SKM-1 treated with dmso at 0.1 percent for 144 hours (cell line): ENCODE measurements at regions not wholly inside any gene's neighbourhood (a gene's known extent, or its start where the extent isn't known, plus 50 kb on each side); places are given as distances from the start of the nearest gene placed in this dataset.
"Not testable (repeated sequence)": the region's sequence is repeated elsewhere in the genome, so short reads cannot be mapped to it uniquely, and the experiment has no call there.

Source experiments
- DNase-seq: peaks from one replicate; lab custom pipeline; 2025; ENCODE audit not compliant: unreplicated experiment; lab: John Stamatoyannopoulos, UW

DNA sequence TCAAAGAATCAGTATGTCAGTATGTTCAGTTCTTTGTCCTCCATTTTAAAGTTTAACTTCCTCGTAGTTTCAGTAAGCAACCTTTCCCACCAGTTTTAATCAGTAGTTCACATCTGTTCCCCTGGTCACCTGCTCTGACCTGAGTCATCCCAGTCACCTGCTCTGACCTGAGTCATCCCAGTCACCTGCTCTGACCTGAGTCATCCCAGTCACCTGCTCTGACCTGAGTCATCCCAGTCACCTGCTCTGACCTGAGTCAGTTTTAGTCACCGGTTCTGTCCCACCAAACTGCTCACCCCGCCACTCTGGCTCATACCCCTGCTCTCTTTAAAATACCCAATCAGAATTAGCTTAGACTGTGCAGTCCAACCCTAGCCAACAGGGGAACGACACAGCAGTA, 180.1 kb upstream of the CNTN6 start:
- DNase-seq: not testable (repeated sequence)

DNA sequence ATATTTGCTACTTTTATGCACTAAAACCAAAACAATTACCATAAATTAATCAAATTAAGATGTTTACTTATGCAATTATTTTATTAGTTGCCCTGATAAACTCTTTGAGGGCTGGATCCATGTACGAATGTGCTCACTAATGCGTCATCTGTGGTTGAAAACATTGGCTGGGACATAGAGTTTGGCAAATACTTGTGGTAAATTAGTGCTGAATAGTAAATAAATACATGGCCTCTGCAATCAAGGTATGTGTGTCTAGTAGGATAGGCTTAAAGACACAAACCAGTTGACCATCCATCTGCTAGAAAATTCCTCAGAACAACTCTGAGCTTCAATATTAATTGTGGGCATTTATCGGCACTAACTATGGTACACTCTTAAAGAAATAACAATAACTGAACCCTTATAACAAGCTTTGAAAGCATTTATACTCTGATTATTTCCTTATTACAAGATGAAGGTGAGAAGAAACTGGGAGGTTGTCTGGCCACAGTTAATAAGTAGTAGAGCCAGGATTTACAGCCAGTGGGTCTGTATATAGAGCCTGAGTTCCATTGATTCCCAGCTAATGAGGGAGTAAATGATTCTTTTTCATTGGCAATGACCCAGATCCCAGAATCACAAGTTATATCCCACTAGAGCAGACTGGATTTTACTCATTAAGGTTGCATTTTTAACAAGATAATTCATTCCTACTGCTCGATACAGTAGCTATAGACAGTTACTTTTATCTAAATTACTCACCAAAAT, 169.5 kb upstream of the CNTN6 start:
- DNase-seq: no peak

DNA sequence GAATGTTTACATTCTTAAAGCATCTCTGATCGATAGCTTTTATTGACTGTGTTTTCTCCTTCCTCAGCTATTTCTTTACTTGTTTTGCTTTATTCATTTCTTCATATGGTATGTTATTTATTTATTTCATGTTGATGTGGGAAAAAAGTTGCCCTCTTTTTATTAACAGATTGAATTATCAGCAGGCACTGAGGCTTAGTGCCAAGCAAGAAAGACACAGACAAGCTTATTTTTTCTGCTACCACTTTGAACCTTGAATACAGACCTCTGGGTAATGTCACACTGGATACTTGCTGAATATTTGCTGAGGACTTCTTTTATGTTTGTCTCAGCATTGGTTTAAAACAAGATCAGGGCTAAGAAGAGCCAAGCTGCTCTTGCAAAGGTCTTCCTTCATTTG, 162.0 kb upstream of the CNTN6 start:
- DNase-seq: no peak

DNA sequence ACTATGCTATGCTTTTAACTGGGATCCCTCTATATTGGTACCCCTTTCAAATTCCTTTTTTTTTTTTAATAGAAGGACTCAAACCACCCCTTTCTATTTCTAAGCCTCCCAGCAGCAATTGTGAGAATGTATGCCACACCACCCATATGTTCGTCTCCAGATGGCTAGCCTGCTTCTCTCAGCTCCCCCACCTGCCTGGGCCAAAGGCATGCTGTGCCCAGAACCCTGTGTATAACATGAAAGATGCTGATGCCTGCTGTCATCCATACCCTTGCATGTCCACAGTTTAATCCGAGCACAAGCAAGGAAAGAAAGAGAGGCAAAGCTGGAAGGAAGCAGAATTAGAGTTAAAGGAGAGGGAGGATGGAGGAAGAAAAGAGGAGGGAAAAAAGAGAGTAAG, 159.5 kb upstream of the CNTN6 start:
- no peak for DNase-seq

DNA sequence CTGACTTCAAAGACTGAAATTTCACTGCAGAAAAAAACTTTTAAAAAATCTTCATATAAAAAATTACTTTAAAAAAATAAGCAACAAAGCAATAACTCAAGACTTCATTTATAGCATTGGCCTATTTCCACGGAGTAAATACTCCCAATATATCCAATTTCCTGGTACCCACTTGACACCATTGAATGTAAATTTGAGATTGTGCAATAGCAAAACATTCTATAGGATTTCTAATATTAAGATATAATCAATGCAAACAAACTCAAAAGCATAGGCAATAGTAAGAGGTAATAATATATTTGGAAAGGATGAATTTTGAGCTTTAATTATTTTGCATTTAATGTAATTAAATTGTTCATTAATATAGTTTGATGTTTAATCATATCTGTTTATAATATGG, 148.0 kb upstream of the CNTN6 start:
- DNase-seq: no peak

DNA sequence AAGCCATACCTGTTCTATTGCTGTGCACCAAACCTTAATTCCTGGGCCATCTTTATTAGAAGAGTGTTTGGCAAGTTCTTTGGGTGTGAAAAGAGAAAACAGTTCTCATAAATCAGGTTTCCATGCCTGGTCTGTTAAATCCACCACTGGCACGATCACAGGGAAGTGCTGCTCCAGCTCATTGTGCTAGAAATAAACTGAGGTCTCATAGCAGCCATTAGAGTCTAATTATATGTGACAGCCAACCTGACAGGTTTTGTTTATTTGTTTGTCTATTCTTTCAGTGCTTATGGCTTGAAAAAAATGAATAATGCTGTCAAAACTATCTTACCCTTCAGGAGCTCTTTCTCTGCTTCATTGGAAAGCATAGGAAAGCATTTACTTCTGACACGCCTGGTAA, 147.1 kb upstream of the CNTN6 start:
- no peak for DNase-seq

DNA sequence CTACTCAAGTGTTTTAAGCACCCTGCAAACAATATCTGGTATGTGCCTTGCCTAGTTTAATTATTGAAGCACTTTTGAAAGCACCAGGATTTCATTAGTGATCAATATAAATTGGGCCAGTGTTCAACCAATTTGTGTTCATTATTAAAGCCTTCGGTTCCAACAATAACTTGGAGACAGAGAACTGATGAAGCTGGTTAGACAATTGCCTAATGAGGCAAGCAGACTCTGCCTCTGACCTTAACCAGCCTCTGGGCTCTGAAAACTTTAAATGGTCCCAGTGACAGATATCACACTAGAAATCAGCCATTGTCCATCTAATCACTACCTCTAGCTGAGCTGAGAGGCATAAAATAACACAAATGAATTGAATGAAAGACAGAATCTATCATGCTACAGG, 139.9 kb upstream of the CNTN6 start:
- DNase-seq: no peak

DNA sequence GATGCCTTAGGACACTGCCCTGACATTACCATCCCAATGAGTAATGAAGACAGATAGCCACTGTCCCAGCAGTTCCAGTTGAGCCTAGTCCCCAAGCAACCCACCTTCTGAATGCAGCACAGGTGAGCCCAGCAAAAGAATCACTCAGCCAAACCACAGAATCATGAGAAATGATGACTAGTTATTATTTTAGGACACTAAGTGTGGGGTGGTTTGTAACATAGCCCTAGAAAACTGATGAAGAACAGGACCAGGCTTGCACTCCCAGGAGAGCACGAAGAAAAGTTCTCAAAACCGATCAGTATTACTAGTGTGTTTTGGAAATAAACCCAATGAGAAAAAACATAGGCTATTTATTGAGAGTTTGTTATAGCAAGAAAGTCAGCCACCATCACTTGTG, 129.6 kb upstream of the CNTN6 start:
- DNase-seq: no peak

DNA sequence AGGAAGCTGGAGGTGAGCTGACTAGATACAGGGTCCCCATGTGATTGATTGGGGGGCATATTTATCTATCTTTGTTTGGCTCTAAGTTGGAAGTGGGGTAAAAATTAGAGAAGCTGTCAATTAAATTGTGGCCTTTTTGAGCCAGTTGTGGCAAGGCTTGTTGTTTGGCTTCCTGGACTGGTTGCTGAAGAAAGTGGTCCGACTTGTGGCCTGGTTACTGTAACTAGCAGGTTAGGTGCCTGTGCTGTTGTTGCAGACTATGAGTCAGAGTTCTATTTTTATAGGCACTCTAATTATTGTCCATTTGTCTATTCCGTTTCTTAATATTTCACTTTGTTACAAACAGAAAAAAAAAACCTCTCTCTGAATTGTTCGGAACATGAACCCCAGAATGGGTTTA, 129.1 kb upstream of the CNTN6 start:
- no peak for DNase-seq

DNA sequence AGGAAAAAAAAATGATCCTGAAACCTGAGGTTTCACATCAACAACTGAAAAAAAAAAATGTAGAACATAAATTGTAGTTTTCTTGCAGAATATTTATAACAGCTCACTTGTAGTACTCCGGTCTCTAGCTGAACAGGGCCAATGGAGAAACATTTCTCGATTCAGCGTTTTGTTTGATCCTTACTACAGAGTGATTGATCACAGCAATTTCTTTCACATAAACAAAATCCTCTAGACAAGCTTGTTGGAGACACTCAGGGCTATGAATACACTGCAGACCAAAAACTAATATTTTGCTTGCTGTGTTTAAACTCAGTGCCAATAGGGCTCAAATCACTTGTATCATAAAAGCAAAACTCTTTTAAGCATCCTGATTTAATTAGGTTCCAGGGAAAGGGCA, 127.0 kb upstream of the CNTN6 start:
- no peak for DNase-seq

DNA sequence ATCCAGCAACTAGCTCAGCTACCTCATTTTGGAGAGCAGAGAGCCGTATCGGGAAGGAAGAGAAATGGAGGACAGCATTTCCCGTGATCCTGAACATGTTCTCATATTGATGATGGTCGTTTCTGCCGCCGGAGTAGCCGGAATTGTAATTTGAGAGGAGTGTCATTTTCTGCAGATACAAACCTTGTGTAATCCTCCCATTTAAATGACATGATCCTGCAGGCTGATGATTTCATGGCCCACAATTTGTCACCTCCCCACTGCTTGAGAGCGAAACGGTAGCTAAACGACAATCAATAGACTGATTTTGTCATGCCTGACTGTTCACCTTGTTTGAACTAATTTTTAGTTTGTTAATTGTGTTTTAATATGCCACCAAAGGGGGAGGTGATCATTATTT, 126.5 kb upstream of the CNTN6 start:
- no peak for DNase-seq

DNA sequence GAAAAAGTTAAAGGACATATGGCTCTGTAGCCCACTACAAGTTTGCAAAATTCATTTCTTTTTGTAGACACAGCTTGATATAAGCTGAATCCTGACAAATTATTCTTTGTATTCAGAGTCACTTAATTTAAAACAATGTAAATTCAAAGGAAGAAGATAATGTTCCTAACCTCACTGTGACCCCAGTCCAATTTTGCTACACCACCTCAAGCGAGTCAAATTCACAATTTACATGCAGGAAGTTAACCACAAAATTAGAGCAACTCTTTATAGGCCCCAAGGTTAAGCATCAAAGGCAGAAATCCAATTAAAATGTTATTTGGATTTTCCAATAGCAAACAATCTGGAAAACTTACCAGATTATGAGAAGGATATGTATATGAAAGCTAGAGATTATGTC, 119.5 kb upstream of the CNTN6 start:
- DNase-seq: no peak

DNA sequence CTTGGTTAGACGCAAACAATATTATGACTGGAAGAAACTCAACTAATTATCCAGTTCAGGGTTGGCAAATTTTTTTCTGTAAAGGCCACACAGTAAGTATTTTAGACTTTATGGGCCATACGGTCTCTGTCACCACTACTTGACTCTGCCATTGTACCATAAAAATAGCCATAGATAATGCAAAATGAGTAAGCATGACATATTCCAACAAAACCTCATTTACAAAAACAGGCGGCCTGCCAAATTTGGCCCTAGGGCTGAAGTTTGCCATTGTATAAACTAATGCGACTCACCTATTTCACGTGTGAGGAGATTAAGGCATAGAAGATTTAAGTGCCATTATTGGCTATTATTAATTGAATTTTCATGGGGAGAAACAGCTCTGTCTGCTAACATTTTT, 116.8 kb upstream of the CNTN6 start:
- DNase-seq: no peak

DNA sequence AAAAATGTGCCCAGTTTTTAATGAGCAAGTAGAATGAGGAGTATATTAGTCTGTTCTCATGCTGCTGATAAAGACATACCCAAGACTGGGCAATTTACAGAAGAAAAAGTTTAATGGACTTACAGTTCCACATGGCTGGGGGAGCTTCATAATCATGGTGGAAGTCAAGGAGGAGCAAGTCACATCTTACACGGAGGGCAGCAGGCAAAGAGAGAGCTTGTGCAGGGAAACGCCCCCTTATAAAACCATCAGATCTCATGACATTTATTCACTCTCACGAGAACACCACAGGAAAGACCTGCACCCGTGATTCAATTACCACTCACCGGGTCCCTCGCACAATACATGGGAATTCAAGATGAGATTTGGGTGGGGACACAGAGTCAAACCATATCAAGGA, 111.7 kb upstream of the CNTN6 start:
- no peak for DNase-seq

DNA sequence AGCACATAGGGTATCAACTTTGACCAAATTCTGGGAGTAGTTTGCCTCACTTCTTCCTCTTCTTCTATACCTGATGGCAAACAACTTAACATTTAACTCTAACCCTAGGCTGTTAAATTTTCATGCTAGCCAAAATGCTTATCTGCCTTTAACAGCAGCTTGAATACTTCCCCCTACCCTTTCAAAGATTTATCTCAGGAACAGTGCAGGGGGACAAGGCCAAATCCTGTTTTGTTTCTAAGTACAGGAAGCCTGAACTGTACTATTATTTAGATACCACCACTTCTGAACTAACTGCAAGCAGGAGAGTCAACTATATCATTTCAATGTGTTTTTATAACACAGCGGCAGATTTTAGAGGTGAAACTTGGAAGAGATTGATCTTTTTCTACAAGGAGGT, 104.0 kb upstream of the CNTN6 start:
- DNase-seq: no peak

DNA sequence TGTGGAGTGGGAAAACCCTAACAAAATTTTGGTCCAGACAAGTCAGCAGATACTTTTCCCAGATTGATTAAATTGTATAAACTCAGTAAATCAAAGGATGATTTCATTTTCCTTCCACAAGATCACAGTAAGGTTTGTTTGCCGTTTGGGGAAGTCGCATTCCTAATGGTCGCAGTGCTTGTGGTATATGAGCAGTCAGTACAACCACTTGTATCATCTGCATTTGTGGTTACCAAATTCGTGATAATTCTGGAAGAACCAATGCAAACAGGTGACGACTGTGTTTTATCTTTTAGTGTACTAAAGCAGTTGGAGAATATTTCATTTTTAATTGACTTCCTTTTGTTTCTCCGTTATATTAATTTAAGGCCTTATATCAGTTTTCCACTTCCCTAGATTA, 100.0 kb upstream of the CNTN6 start:
- no peak for DNase-seq

DNA sequence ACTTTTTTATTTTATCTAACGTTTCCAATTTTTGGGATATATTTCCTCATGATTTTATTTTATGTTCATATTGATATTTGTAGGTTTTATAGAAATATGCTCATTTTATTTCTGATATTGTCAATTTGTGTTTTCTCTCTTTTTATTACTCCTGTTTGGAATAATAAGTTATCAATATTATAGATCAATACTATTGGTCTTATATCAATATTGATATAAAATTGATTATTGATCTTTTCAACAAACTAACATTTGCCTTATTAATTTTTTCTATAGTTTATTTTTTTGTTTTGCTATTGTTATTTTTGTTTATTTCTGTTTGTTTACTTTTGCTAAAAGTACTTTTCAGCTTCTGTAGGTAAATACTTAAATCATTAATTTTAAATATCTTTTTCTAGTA, 90.8 kb upstream of the CNTN6 start:
- DNase-seq: no peak

DNA sequence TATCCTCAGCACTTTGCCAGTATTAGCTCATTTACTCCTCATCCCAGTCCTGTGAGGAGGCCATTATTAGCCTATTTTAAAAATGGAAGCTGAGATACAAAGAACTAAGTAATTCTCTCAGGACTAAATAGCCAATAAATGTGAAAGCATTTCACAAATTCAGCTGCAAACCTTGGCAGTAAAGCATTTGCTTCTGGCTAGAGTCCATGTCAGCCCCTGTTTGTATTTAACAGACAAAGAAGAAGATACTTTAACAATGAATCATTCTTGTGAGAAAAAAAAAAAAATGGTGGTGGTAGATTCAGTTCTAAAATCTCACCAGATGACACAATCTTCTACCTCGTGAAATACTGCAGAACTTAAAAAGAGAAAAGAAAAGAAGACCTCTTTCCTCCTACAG, 85.0 kb upstream of the CNTN6 start:
- no peak for DNase-seq

DNA sequence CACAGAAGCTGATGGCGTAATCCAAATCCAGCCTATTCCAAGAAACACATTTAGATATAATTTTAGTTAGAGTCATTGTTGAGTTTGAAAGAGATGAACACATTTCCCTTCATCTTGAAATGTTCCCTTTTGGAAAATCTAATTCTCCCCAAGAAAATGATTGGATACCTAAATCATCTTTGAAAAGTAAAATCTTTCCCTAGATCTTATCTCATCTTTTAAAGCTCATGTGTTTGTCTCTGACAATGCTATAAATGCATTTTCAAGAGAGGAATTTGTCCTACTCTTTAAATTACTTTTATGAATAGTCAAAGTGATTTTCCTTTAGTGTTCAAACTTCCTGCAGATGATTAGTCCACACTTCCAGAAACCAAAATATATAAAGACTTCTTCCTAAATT, 82.6 kb upstream of the CNTN6 start:
- DNase-seq: no peak

DNA sequence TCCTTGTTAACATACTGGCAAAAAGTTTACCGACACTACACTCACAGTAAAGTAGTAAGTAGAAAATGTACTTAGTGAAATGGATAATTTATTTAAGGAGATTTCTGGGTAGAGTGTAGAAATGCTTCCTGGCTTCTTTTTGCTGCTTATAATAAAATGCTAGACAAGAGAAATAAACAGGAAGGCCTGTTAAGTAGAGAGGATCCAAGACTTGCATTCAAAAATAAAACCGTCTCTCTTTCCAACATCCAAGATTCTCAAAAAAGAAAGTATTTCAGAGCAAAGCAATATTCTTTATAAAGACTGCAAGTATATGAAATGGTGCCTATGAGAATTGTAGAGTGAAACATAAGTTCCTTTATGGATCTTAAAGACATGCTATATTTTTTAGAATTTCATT, 77.0 kb upstream of the CNTN6 start:
- no peak for DNase-seq

DNA sequence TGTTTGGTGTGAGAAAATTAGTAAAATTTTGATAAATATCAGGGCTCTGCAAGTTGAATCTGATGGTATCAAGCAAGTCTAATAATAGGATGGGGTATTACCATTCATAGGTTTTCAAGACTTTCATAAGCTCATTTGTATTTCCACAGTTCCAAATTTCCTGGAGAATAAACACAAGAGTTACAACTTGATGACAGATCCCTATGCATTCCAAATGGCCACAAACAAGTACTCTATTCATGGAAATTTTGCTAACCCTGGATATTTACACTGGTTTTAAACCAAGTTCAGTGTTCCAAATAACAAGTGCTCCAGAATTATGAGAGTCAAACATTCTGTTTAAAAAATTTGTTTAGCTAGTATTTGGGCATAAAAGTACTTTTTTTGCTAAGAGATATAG, 75.0 kb upstream of the CNTN6 start:
- no peak for DNase-seq

DNA sequence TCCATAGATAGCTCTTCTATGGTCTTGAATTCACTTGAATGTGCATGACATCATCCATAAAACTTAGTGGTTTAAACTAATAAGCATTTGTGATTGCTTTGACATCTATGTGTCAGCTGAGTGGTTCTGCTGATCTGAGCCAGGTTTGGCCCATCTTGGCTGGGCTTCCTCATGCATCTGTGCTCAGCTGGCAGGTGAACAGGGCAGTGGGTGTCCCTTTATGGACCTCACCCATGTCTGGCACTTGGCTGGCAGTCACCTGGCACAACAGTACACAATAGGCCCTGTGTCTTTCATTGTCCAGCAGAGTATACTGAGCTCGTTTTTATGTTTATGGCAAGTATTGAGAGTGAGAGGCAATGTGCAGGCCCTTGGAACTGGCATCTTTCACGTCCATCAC, 73.7 kb upstream of the CNTN6 start:
- no peak for DNase-seq

DNA sequence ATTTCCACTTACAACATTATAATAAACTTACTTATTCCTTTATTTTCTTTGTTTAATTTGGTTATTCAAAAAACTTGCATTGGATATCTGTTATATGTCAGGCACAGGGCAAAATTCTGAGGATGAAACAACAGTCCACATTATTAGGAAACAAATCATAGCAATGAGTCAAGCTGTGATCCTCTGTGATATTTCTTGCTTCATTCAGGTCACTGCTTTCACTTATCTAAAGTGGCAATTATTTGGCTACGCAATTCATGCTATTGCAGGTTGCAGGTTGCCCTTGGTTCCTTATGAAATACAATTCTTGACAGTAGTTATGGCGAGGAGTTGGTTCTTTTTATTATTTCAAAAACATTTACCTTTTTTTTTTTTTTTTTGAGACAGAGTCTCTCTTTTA, 66.4 kb upstream of the CNTN6 start:
- no peak for DNase-seq
